ENCODE measurements at regions not wholly inside any gene's neighbourhood (a gene's known extent, or its start where the extent isn't known, plus 50 kb on each side); places are given as distances from the start of the nearest gene placed in this dataset.
"Not testable (repeated sequence)": the region's sequence is repeated elsewhere in the genome, so short reads cannot be mapped to it uniquely, and the experiment has no call there.

DNA sequence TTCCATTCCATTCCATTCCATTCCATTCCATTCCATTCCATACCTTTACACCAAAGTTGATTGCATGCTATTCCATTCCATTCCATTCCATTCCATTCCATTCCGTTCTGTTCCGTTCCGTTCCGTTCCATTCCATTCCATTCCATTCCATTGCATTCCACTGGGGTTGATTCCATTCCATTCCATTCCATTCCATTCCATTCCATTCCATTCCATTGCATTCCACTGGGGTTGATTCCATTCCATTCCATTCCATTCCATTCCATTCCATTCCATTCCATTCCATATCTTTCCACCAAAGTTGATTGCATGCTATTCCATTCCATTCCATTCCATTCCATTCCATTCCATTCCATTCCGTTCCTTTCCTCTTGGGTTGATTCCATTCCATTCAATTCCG lies 151.9 kb downstream of the CWH43 start:
- H3K4me3 ChIP-seq (ENCODE audit: low read length); H3K27me3 ChIP-seq (ENCODE audit: insufficient read depth, low read length); H3K9ac ChIP-seq (ENCODE audit: low read depth, low read length); H3K36me3 ChIP-seq (ENCODE audit: insufficient read depth, low read length); H3K27ac ChIP-seq (ENCODE audit: low read depth, low read length); H3K4me1 ChIP-seq (ENCODE audit: insufficient read depth, low read length): not testable (repeated sequence)
- peaks cover 11% of the 10 kb centered on the region for H3K9me3 ChIP-seq (ENCODE audit: insufficient read depth, low read depth, low read length)
- WGBS, result no CpG with 5 or more reads among the region's 6 CpGs

GRCh38 chr4:49138818-49139217 lies 152.7 kb downstream of the CWH43 start:
- H3K4me3 ChIP-seq (ENCODE audit: low read length); H3K27ac ChIP-seq (ENCODE audit: low read depth, low read length); H3K9ac ChIP-seq (ENCODE audit: low read depth, low read length); H3K36me3 ChIP-seq (ENCODE audit: insufficient read depth, low read length); H3K4me1 ChIP-seq (ENCODE audit: insufficient read depth, low read length); H3K27me3 ChIP-seq (ENCODE audit: insufficient read depth, low read length): not testable (repeated sequence)
- H3K9me3 ChIP-seq (ENCODE audit: insufficient read depth, low read depth, low read length), result peaks cover 16% of the 10 kb centered on the region
- 60% methylated on average over 1 of the region's 10 CpGs for WGBS

GRCh38 chr4:49139513-49139912 lies 153.4 kb downstream of the CWH43 start:
- peaks cover 15% of the 10 kb centered on the region for H3K9me3 ChIP-seq (ENCODE audit: insufficient read depth, low read depth, low read length)
- not testable (repeated sequence) for H3K9ac ChIP-seq (ENCODE audit: low read depth, low read length); H3K36me3 ChIP-seq (ENCODE audit: insufficient read depth, low read length); H3K27me3 ChIP-seq (ENCODE audit: insufficient read depth, low read length); H3K27ac ChIP-seq (ENCODE audit: low read depth, low read length); H3K4me1 ChIP-seq (ENCODE audit: insufficient read depth, low read length); H3K4me3 ChIP-seq (ENCODE audit: low read length)
- 65% methylated on average over 5 of the region's 8 CpGs for WGBS

- H3K9me3 ChIP-seq (ENCODE audit: insufficient read depth, low read depth, low read length), result peaks cover 21% of the 10 kb centered on the region
- not testable (repeated sequence) for H3K4me3 ChIP-seq (ENCODE audit: low read length); H3K9ac ChIP-seq (ENCODE audit: low read depth, low read length); H3K27me3 ChIP-seq (ENCODE audit: insufficient read depth, low read length); H3K27ac ChIP-seq (ENCODE audit: low read depth, low read length); H3K4me1 ChIP-seq (ENCODE audit: insufficient read depth, low read length); H3K36me3 ChIP-seq (ENCODE audit: insufficient read depth, low read length)
- 29% methylated on average over 7 of the region's 8 CpGs for WGBS
Measured at GRCh38 chr4:49140351-49140750, 154.3 kb downstream of the CWH43 start.

- H3K27ac ChIP-seq (ENCODE audit: low read depth, low read length); H3K27me3 ChIP-seq (ENCODE audit: insufficient read depth, low read length); H3K4me3 ChIP-seq (ENCODE audit: low read length); H3K36me3 ChIP-seq (ENCODE audit: insufficient read depth, low read length); H3K4me1 ChIP-seq (ENCODE audit: insufficient read depth, low read length); H3K9ac ChIP-seq (ENCODE audit: low read depth, low read length): not testable (repeated sequence)
- 73% methylated on average over 2 of the region's 8 CpGs for WGBS
- peaks cover 37% of the 10 kb centered on the region for H3K9me3 ChIP-seq (ENCODE audit: insufficient read depth, low read depth, low read length)
Measured at GRCh38 chr4:49141955-49142354, 155.9 kb downstream of the CWH43 start.

DNA sequence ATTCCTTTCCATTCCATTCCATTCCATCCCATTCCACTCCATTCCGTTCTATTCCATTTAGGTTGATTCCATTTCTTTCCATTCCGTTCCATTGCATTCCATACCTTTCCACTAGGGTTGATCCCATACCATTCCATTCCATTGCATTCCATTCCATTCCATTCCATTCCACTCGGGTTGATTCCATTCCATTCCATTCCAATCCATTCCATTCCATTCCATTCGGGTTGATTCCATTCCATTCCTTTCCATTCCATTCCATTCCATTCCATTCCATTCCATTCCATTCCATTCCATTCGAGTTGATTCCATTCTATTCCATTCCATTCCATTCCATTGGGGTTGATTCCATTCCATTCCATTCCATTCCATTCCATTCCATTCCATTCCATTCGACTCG lies 161.1 kb downstream of the CWH43 start:
- not testable (repeated sequence) for H3K4me3 ChIP-seq (ENCODE audit: low read length); H3K4me1 ChIP-seq (ENCODE audit: insufficient read depth, low read length)
- peaks cover 84% of the 10 kb centered on the region for H3K9me3 ChIP-seq (ENCODE audit: insufficient read depth, low read depth, low read length)

GRCh38 chr4:49147596-49147995 lies 161.5 kb downstream of the CWH43 start:
- 68% methylated on average over 6 of the region's 6 CpGs for WGBS
- H3K9me3 ChIP-seq (ENCODE audit: insufficient read depth, low read depth, low read length), result peaks cover 88% of the 10 kb centered on the region

More for the DNA sequence above, 161.1 kb downstream of the CWH43 start:
- H3K27me3 ChIP-seq (ENCODE audit: insufficient read depth, low read length); H3K27ac ChIP-seq (ENCODE audit: low read depth, low read length); H3K9ac ChIP-seq (ENCODE audit: low read depth, low read length); H3K36me3 ChIP-seq (ENCODE audit: insufficient read depth, low read length): not testable (repeated sequence)
- WGBS, result 87% methylated on average over 7 of the region's 7 CpGs

GRCh38 chr4:49149006-49149975 lies 163.2 kb downstream of the CWH43 start:
- H3K4me1 ChIP-seq (ENCODE audit: insufficient read depth, low read length); H3K27ac ChIP-seq (ENCODE audit: low read depth, low read length); H3K9ac ChIP-seq (ENCODE audit: low read depth, low read length); H3K27me3 ChIP-seq (ENCODE audit: insufficient read depth, low read length); H3K36me3 ChIP-seq (ENCODE audit: insufficient read depth, low read length): not testable (repeated sequence)
- WGBS, result 63% methylated on average over 21 of the region's 21 CpGs
- Histone ChIP-seq H3K9me3 (ENCODE audit: insufficient read depth, low read depth, low read length) (peaks cover 96% of the 10 kb centered on the region), H3K4me3 (ENCODE audit: low read length) (peak overlapping the region; percentile 8; the same call in 1 of the 2 replicates)

More at GRCh38 chr4:49147596-49147995, 161.5 kb downstream of the CWH43 start:
- H3K36me3 ChIP-seq (ENCODE audit: insufficient read depth, low read length); H3K27ac ChIP-seq (ENCODE audit: low read depth, low read length); H3K27me3 ChIP-seq (ENCODE audit: insufficient read depth, low read length); H3K4me1 ChIP-seq (ENCODE audit: insufficient read depth, low read length); H3K4me3 ChIP-seq (ENCODE audit: low read length); H3K9ac ChIP-seq (ENCODE audit: low read depth, low read length): not testable (repeated sequence)

- WGBS, result 51% methylated on average over 10 of the region's 10 CpGs
- not testable (repeated sequence) for H3K27ac ChIP-seq (ENCODE audit: low read depth, low read length); H3K9ac ChIP-seq (ENCODE audit: low read depth, low read length); H3K36me3 ChIP-seq (ENCODE audit: insufficient read depth, low read length); H3K4me1 ChIP-seq (ENCODE audit: insufficient read depth, low read length); H3K27me3 ChIP-seq (ENCODE audit: insufficient read depth, low read length)
- Histone ChIP-seq H3K9me3 (ENCODE audit: insufficient read depth, low read depth, low read length) (peaks cover 98% of the 10 kb centered on the region), H3K4me3 (ENCODE audit: low read length) (peak overlapping the region; percentile 0; the same call in 1 of the 2 replicates)
Measured at GRCh38 chr4:49150351-49151083, 164.4 kb downstream of the CWH43 start.

- H3K9ac ChIP-seq (ENCODE audit: low read depth, low read length); H3K36me3 ChIP-seq (ENCODE audit: insufficient read depth, low read length); H3K4me1 ChIP-seq (ENCODE audit: insufficient read depth, low read length); H3K27ac ChIP-seq (ENCODE audit: low read depth, low read length); H3K27me3 ChIP-seq (ENCODE audit: insufficient read depth, low read length): not testable (repeated sequence)
- Histone ChIP-seq H3K4me3 (ENCODE audit: low read length) (peak overlapping the region; percentile 1; the same call in 1 of the 2 replicates), H3K9me3 (ENCODE audit: insufficient read depth, low read depth, low read length) (peaks cover 96% of the 10 kb centered on the region)
- 77% methylated on average over 11 of the region's 11 CpGs for WGBS
Measured at GRCh38 chr4:49153011-49153410, 166.9 kb downstream of the CWH43 start.

DNA sequence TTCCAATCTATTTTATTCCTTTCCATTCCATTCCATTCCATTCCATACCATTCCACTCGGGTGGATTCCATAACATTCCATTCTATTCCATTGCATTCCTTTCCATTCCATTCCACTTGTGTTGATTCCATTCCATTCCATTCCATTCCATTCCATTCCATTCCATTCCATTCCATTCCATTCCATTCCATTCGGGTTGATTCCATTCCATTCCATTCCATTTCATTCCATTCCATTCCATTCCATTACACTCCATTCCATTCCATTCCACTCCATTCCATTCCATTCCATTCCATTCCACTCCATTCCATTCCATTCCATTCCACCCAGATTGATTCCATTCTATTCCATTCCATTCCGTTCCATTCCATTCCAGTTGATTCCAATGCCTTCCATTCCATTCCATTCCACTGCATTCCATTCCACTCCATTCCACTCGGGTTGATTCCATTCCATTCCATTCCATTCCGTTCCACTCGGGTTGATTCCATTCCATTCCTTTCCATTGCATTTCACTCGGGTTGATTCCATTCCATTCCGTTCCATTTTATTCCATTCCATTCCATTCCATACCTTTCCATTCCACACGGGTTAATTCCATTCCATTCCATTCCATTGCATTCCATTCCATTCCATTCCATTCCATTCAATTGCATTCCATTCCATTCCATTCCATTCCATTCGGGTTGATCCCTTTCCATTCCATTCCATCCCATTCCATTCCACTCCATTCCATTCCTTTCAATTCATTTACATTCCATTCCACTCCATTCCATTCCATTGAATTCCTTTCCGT lies 168.4 kb downstream of the CWH43 start:
- Histone ChIP-seq H3K9me3 (ENCODE audit: insufficient read depth, low read depth, low read length) (peaks cover 87% of the 10 kb centered on the region), H3K4me3 (ENCODE audit: low read length) (peak overlapping the region; percentile 1; the same call in 1 of the 2 replicates)
- H3K4me1 ChIP-seq (ENCODE audit: insufficient read depth, low read length); H3K27ac ChIP-seq (ENCODE audit: low read depth, low read length); H3K27me3 ChIP-seq (ENCODE audit: insufficient read depth, low read length); H3K9ac ChIP-seq (ENCODE audit: low read depth, low read length); H3K36me3 ChIP-seq (ENCODE audit: insufficient read depth, low read length): not testable (repeated sequence)
- WGBS, result 71% methylated on average over 11 of the region's 11 CpGs

Data from HUES64 (cell line).